GM21786 (cell line): ENCODE measurements at regions not wholly inside any gene's neighbourhood (a gene's known extent, or its start where the extent isn't known, plus 50 kb on each side); places are given as distances from the start of the nearest gene placed in this dataset.
A peak's percentile ranks its signal among the peaks of the same experiment; 100 is the strongest.

ENCODE experiments used
- ATAC-seq: cut with Tn5 transposase; IDR thresholded peaks from one replicate; pipeline ENCODE4 v1.9.1; 2021; ENCODE audit not compliant: unreplicated experiment

DNA sequence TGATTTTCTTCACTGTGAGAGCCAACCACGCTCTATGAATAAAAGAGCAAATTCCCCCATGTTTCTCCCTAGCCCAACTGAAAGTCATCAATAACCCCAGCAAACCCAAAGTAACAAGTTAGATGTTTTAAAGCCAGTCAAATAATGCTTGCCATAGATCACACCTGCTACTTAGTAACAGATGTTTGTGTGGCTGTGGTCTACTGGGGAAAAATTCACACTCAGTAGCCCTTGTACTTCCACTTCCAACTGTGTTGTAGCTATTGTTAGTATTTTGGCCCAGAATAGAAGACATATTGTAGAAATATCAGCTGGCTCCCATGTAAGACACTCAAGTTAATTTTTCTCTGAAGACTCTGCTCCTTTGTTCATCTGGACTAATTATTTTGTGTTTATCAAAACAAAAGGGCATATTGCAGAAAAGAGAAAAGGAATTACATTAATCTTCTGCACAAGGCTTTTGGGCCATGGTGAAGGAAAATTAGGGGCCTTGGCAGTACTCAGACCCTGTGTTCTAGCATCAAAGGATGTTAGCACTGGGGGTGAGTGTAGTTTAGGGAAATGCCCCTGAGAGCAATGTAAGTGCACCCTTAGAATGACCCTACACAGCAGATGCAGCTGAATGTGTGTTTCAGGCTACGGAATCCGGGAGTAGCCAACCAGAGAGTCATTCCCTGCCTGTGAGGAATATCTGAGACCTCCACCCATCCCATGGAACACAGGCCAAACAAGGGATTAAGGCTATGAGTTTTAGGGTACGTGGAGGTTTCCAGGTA is 521.9 kb downstream of the EPHA4 start:
- peak; percentile 57 for ATAC-seq

DNA sequence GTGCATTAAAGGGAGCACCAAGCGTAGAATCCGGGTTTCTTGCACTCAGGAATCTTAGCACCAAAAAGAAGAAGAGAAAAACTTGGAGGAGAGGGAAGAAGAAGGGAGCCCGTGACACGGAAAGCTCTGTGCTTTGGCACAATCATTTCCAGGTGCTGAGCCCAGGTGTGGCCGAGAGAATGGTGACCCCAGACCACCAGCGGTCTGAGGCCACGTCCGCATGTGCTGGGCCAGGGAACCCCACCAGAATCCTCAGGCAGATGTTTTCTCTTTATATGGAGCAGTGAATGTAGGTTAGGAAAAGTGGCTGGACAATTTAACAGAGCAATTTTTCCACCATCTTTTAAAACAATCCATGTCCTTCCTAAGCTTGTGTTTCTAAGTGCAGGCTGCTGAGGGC is 520.9 kb downstream of the EPHA4 start:
- ATAC-seq = no peak

DNA sequence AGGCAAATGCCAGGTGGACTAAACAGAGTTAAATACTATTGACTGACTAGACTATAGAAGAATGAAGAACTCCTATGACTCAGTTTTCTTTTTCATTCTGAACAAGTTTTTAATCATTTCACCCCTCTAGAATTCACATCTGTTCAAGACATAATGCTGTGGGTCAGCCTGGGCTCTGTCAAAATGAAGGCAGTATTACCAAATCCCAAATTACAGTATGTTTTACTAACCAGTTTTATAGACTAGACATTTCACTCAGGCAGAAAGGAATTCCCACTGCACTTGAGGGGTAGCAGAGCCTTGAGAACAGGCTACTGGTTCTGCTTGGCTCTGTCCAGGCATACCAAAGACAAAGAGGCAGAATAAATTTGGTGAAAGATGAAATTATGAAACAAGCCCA is 511.7 kb downstream of the EPHA4 start:
- no peak for ATAC-seq

GRCh38 chr2:221063568-221063967 is 508.5 kb downstream of the EPHA4 start:
- no peak for ATAC-seq

DNA sequence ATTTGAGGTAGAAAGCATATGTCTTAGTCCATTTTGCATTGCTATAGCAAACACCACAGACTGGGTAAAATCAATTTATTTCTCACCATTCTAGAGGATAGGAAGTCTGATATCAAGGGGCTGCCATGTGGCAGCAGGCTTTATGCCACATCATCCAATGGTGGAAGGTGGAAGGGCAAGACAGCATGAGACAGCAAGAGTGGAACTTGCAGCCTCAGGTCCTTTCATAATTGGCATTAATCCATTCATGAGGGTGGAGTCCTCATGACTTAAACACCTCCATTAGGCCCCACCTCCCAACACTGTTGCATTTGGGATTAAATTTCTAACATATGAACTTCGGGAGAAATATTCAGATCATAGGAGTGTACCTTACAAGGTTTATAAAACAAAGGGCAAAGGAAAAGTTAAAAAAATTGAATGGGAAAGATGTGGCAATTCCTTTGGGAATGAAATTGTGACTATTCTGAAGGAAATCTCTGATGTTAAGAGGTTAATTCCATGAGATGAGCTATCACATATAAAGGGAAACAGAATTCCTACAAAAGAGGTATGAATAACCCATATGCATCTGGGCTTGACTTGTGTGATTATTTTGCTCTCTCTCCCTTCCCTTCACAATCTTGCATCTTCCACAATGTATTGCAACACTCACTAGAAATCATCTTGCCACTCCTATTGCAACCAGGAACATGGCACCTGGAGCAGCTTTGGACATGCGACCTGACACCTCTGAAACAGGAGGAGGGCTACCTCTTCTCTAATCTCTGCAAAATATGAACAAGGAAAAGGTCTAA is 507.8 kb downstream of the EPHA4 start:
- no peak for ATAC-seq

GRCh38 chr2:221064880-221065279 is 507.2 kb downstream of the EPHA4 start:
- no peak for ATAC-seq

GRCh38 chr2:221068123-221068522 is 504.0 kb downstream of the EPHA4 start:
- no peak for ATAC-seq

- no peak for ATAC-seq
Measured at GRCh38 chr2:221070106-221070505, 502.0 kb downstream of the EPHA4 start.

DNA sequence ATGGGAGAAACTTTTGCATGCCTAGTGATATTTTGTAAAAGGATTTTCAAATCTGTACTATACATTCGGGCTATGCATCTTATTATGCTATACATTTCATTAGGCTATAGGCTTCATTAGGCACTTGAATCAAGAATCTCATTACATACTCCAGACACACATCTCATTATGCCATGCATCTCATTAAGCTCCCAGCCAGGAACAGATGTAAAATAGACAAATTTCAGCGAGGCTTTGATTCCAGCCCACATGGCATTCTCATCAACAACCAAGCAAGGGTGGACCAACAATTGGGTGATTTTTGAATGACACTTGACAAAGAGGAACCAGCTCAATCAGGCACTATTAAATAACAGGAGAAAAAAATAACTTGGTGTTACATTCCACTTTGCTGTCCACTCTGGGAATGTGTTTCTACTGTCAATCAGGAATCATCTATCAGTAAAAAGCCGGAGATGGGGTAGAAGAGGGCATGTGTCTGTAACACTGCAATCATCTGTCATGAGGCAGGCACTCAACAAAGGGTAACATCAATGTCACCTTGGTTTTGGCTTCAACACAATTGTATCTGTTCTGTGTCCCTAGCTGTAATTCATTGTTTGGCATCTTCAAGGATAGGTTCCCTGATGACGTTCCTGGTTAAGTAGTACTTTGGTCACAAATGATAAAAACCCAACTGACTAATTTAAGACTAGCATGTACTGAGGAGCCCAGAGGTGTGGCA is 498.6 kb downstream of the EPHA4 start:
- no peak for ATAC-seq

DNA sequence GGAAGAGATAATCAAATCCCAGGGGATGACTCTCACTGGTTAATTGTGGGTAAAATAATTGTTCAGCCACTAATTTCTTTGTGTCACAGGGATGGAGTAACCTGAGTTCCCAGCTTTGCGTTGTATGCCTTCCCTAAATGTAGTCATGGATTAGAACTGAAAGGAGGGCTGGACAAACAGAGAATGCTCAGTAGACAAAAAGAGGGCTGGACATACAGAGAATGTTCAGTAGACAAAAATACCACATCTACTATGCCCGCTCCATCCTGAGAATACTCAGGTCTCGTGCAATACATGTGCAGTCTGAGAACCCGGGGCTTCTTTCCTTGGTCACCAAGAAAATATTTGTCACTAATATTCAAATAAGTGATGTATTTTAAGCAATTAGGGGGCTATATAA is 497.9 kb downstream of the EPHA4 start:
- no peak for ATAC-seq

DNA sequence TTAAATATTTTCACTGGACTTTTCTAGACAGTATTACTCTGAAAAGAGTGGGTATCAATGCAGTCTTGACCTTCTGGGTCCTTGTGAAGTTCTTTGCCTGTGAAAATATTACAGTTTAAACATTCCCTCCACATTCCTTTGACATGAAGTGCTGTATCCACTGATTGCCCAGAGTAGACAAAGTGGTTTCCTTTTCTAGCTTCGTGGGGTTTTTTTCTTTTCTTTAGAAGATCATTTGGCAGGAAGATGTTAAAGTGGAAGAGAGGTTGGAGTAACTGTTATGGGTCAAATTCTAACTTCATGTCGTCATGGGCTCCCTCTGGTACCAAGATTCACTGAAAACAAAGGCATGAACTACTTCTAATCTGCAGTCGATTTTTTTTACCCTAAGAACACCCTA is 496.9 kb downstream of the EPHA4 start:
- ATAC-seq = no peak

DNA sequence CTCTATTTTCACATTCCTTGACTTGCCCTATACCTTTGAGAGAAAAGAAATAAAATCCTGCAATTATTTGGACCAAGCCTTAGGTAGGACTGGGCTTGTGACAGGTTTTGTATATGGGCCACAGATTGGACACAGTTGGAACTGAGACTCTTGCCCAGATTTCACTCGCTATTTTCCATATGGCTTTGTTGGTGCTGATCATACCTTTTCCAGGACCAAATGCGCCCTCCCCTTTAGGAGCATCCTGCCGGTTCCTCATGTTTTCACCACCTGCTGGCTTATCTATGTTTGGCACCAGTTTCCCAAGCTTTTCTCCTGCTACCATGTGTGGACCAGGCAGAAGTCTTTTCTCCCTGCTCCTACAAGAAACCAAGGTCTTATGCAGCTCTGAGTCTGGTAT is 494.9 kb downstream of the EPHA4 start:
- ATAC-seq = no peak

DNA sequence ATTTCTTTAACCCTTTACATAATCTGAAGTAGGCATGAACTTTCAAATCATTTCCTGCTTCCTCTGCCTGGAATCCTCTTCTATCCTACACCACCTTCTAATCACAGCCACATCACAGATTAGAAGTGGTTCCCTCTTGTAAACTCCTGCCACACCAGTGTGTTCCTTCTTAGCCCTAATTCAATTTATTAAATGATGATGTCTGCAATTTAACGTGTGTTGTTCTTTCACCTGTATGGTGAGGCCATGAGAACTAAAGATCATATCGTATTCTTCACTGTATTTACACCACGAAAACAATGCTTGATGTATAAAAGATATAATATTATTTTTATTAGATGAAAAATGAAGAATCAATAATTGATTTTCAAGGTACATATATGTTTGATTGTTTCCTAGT is 494.3 kb downstream of the EPHA4 start:
- ATAC-seq = no peak

DNA sequence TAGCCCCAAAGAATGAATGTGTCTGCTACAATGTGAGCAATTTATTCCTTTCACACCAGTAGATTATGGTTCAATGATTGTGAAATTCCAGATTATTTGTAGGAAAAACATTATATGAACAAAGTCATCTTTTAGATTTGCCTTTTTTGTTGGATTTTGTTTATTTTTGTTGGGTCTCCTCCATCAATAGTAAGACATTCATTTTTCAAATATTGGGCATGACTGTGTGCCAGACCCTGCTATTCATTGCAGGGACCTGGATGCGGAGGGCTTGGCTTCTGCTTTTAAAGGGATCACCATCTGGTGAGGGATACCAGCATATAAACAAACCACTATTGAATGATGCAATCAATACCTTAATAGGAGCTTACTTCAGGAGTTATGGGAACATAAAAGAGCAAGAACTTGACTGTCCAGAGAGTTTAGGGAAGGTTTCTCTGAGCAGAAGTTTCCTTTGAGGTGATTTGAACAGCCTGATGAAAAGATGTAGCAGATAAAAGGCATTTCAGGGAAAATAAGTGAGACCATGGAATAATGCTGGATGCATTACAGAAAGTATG is 486.7 kb downstream of the EPHA4 start:
- ATAC-seq = no peak

- ATAC-seq = no peak
Measured at GRCh38 chr2:221085936-221086335, 486.2 kb downstream of the EPHA4 start.

DNA sequence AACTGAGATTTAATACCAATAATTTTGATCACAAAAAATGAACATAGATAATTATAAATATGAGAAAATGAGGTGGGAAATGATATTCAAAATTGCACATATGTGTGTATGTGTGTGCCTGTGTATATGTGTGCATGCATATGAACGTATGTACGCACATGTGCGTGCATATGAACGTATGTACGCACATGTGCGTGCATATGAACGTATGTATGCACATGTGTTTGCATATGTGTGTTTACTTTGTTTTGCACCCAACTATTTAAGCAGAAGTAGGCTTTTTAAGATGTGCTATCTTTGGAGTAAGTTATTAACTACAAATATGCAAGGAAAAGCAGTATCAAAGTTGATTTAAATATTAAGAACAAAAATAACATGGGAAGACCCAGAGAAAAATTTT is 484.3 kb downstream of the EPHA4 start:
- ATAC-seq = no peak

DNA sequence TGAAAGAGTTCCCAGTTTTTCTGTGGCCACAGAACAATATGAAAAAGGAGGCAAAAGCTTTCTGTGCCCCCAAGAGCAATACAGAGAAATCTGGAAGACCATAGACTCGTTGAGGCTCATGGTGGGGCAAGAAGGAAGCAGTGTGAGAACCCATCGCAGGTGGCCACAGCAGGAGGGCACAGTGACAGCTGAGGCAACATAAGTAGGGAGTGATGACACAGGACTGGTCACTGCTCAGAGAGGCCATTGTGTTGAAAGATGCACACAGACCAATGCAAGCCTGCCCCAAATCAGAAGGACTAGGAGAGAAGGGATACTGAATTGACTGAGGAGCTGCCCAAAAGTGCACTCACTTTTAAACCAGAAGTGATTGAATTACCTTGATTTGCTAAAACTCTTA is 483.6 kb downstream of the EPHA4 start:
- ATAC-seq = no peak

DNA sequence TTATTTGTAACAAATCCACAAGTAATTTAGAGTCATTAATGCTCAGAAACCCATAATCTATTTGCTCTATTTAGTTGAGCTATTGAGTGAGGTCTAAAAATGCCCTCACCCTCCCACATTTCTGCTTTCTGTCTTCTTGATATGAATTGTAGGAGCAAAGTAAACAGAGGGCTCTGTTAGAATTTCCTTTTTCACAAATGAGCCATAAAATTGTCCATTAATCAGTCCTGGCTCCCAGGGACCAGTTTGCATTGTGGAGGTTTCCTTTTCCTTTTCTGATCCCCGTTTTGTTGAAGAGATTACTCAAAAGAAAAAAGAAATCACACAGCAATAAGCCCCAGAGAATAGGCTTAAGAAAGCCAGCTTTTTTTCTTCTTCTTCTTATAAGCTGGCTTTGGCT is 476.7 kb downstream of the EPHA4 start:
- ATAC-seq = no peak

DNA sequence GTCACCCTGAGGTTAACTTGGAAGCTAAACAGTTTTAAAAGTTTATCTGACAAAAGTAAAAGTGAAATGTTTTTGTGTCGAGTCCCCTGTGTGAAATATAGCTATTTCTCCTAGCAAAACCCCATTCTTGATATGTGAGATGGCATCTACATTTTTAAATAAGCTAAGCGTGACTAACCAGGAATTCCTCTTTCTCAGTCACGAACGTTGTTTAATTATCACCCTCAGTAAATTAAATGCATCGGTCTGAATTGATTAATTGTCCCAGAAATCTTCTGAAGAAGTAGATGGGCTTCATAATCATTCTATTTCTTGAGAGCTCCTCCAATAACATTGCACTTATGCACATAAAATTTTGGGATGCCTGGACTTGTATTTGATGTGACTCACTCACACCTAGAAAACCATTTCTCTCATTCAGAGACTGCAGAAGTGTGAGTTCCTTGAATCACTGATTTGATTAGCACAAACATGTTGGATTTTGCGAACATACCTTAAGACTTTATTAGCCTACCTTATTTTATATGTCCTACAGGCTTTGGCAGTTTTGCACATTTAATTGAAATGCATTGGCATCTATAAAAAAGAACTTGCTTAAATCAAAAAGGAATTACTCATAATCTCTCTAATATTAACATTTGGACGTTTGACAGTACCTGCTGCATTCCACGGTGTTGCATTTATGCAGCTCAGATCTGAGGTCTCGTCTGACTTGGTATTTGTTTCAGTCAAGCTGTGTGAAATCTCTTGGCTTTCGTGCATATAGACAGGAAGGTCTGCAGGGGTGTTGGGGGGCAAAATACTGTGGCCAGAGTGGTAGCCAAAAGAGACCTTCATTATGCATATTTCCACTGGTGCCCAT is 475.2 kb downstream of the EPHA4 start:
- ATAC-seq = no peak

GRCh38 chr2:221097568-221097915 is 474.6 kb downstream of the EPHA4 start:
- no peak for ATAC-seq

GRCh38 chr2:221097949-221098348 is 474.2 kb downstream of the EPHA4 start:
- no peak for ATAC-seq
